B cell (primary cell): ENCODE measurements at regions not wholly inside any gene's neighbourhood (a gene's known extent, or its start where the extent isn't known, plus 50 kb on each side); places are given as distances from the start of the nearest gene placed in this dataset.

Experiments
- ATAC-seq: fragments of 200-7000 bp; cut with Tn5 transposase; one replicate; pipeline ENCODE4 v1.10.0; 2021; ENCODE audit warnings: low read depth, mild to moderate bottlenecking, moderate number of reproducible peaks, moderate library complexity
- CTCF ChIA-PET: fragments of 350-600 bp; sonication (Branson Sonifier 250); formaldehyde crosslinking; loops from one replicate; lab custom pipeline; 2021; ENCODE audit warnings: antibody characterized with exemption, inconsistent platforms; lab: Charles Lee
- POLR2A ChIA-PET: fragments of 350-600 bp; sonication (Branson Sonifier 250); formaldehyde crosslinking; loops from one replicate; lab custom pipeline; 2021; ENCODE audit warnings: antibody characterized with exemption; lab: Charles Lee
- DNase-seq: peaks from one replicate; pipeline ENCODE4 v3.0.0; 2013
- H2AFZ ChIP-seq: 2 replicates; pipeline ENCODE4 v1.6.1; 2012; ENCODE audit warnings: mild to moderate bottlenecking, low read depth, low read length; ENCODE audit not compliant: insufficient read depth, poor library complexity, severe bottlenecking
- H3K27ac ChIP-seq, 2 donors: 1 replicate in 1 of 2; 2 replicates in 1 of 2; pipeline ENCODE4 v1.5.1; 2012 to 2013; ENCODE audit warnings: low read length in 2 of 2, mild to moderate bottlenecking in 2 of 2, moderate library complexity in 1 of 2
- H3K27me3 ChIP-seq, 4 experiments: fragments of 200-600 bp in 1 of 4; sonication (generic) in 1 of 4; replicated peaks in 1 of 4; 1 replicate in 2 of 4; 2 replicates in 2 of 4; pipeline versions ENCODE4 v1.6.1 to v1.7.0; 2013 to 2016; ENCODE audit warnings: low read length in 3 of 4, mild to moderate bottlenecking in 2 of 4, mixed read lengths in 1 of 4, moderate library complexity in 1 of 4; ENCODE audit not compliant: insufficient read depth in 4 of 4, control insufficient read depth in 3 of 4; ENCODE audit errors: control extremely low read depth in 1 of 4
- H3K36me3 ChIP-seq, 2 experiments: replicated peaks in 1 of 2; 1 replicate in 1 of 2; 2 replicates in 1 of 2; pipeline versions ENCODE4 v1.6.1 to v1.7.1; 2013; ENCODE audit warnings: low read length in 1 of 2; ENCODE audit not compliant: insufficient read depth in 2 of 2, control insufficient read depth in 1 of 2; ENCODE audit errors: control extremely low read depth in 1 of 2, extremely low read depth in 1 of 2
- H3K4me1 ChIP-seq, 2 donors: fragments of 200-600 bp in 1 of 2; sonication (generic) in 1 of 2; 1 replicate in 1 of 2; 2 replicates in 1 of 2; pipeline versions ENCODE4 v1.5.1 to v1.6.1; 2013 to 2017; ENCODE audit warnings: low read length in 2 of 2; ENCODE audit not compliant: control insufficient read depth in 2 of 2, insufficient read depth in 2 of 2
- H3K4me2 ChIP-seq: replicated peaks from 2 replicates; pipeline ENCODE3; 2012; ENCODE audit warnings: mild to moderate bottlenecking, low read depth, low read length; ENCODE audit not compliant: poor library complexity, severe bottlenecking
- H3K4me3 ChIP-seq, 5 experiments: fragments of 200-600 bp in 1 of 5; sonication (generic) in 1 of 5; 1 replicate in 3 of 5; 2 replicates in 2 of 5; pipeline versions ENCODE4 v1.5.1 to v1.7.0; 2011 to 2016; ENCODE audit warnings: low read length in 4 of 5, mild to moderate bottlenecking in 4 of 5, low read depth in 2 of 5, control low read depth in 1 of 5, moderate library complexity in 1 of 5; ENCODE audit not compliant: insufficient read depth in 1 of 5; ENCODE audit errors: control extremely low read depth in 1 of 5, extremely low read depth in 1 of 5
- H3K79me2 ChIP-seq: fragments of 200-600 bp; sonication (generic); one replicate; pipeline ENCODE4 v1.6.0; 2016; ENCODE audit warnings: low read length; ENCODE audit not compliant: control insufficient read depth, insufficient read depth
- H3K9ac ChIP-seq: fragments of 200-600 bp; sonication (generic); 2 replicates; pipeline ENCODE4 v1.6.1; 2017; ENCODE audit warnings: mild to moderate bottlenecking, low read length, moderate library complexity
- H3K9me3 ChIP-seq, 3 donors: one replicate each; pipeline versions ENCODE4 v1.6.1 to v1.7.1; 2013; ENCODE audit warnings: low read length in 2 of 3; ENCODE audit not compliant: control insufficient read depth in 2 of 3, insufficient read depth in 1 of 3; ENCODE audit errors: control extremely low read depth in 1 of 3
- H4K20me1 ChIP-seq: 2 replicates; pipeline ENCODE4 v1.6.0; 2012; ENCODE audit warnings: mild to moderate bottlenecking, low read length; ENCODE audit not compliant: insufficient read depth, control insufficient read depth, poor library complexity, severe bottlenecking
- H3K27ac Mint-ChIP-seq: one replicate; pipeline ENCODE4 v1.8.0; 2021; ENCODE audit warnings: mixed read lengths
- H3K27me3 Mint-ChIP-seq: one replicate; pipeline ENCODE4 v1.8.0; 2021; ENCODE audit warnings: mixed read lengths
- H3K4me1 Mint-ChIP-seq: one replicate; pipeline ENCODE4 v1.8.0; 2021; ENCODE audit warnings: mixed read lengths
- H3K4me3 Mint-ChIP-seq: one replicate; pipeline ENCODE4 v1.8.0; 2021; ENCODE audit warnings: mixed read lengths
- H3K9me3 Mint-ChIP-seq: one replicate; pipeline ENCODE4 v1.8.0; 2022; ENCODE audit warnings: mixed read lengths; ENCODE audit not compliant: insufficient read depth
- EZH2 ChIP-seq: IDR thresholded peaks from 2 replicates; pipeline ENCODE4 v1.6.1; 2012; ENCODE audit warnings: borderline replicate concordance, low read depth, mild to moderate bottlenecking, moderate library complexity, low read length; ENCODE audit not compliant: insufficient read depth, poor library complexity, severe bottlenecking
- WGBS: methylation state at CpG from one replicate; pipeline ENCODE4 v1.1.5; 2013; ENCODE audit warnings: missing lambda C conversion rate; ENCODE audit not compliant: insufficient coverage; 5-methylcytosine and 5-hydroxymethylcytosine counted together
- intact Hi-C: fragments of 100-400 bp; cut with micrococcal nuclease; formaldehyde crosslinking; loops from one replicate; pipeline ENCODE4 v1.10.0; 2022
- TF ChIP-seq, protein P1 (sequence below): fragments of 200-600 bp; IDR thresholded peaks from one replicate; pipeline ENCODE4 v1.8.0; 2022; ENCODE audit warnings: antibody characterized with exemption, mild to moderate bottlenecking

DNA sequence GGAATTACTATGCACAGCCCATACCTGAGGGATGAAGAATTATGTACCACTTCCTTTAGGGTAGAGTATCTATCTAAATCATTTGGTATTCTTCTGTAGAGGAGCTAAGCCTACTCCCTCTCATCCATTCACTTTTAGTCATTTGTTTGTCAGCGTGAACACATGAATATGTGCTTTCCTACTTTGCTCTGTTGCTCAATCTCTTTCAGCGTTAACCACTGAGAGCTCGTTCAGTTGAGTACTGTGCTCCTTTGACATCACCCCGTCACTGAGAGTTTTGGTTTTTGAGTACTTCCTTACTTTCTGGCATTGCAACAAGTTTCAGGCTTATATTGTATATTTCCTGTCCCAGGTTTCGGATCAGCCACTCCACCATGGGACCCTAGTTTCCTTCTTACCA is 700.6 kb downstream of the NLGN4X start:
- no peaks in the 10 kb centered on the region for H4K20me1 ChIP-seq
- no peak overlapping the region for H3K27ac Mint-ChIP-seq
- intact Hi-C loops = no loop called here
- no peaks in the 10 kb centered on the region for H3K27me3 Mint-ChIP-seq
- ChIA-PET POLR2A (no interaction called here), CTCF (no interaction called here)
- H3K79me2 ChIP-seq = no peaks in the 10 kb centered on the region
- H3K9me3 Mint-ChIP-seq = no peaks in the 10 kb centered on the region
- no peak for TF ChIP-seq EZH2
- no peak overlapping the region for H3K4me3 ChIP-seq
- no CpG with 5 or more reads among the region's 5 CpGs for WGBS
- no peaks in the 10 kb centered on the region for H3K4me1 Mint-ChIP-seq
- no peak overlapping the region for H3K9ac ChIP-seq
- ATAC-seq = no peak
- no peak for DNase-seq
- H3K4me2 ChIP-seq = no peak overlapping the region
- no peaks in the 10 kb centered on the region for H3K36me3 ChIP-seq
- no peak overlapping the region for H3K27ac ChIP-seq
- H3K4me1 ChIP-seq = no peaks in the 10 kb centered on the region
- H3K9me3 ChIP-seq = no peaks in the 10 kb centered on the region
- no peaks in the 10 kb centered on the region for H3K27me3 ChIP-seq
- no peak overlapping the region for H3K4me3 Mint-ChIP-seq
- H2AFZ ChIP-seq = no peak overlapping the region

DNA sequence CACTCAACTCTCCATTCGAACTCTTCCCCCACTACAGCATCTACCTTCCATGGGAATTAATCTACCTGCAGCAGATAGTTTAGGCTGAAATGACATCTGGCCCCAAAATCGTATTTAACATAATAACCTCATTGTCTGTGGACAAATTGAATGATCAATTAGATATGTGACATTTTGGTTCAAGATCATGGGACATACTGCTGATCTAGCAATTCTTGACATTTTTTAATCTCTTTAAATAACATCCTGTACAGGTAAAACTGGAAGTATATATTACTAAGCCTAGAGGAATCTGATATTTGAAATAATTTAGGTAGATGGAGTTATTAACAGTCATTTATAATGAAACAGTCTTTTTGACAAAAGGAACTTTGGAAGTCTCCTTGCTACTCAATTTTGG is 702.5 kb downstream of the NLGN4X start:
- H2AFZ ChIP-seq = no peak overlapping the region
- no CpG with 5 or more reads among the region's 2 CpGs for WGBS
- no peaks in the 10 kb centered on the region for H3K79me2 ChIP-seq
- no peak overlapping the region for H3K4me2 ChIP-seq
- no peak overlapping the region for H3K27ac Mint-ChIP-seq
- TF ChIP-seq, protein P1, sequence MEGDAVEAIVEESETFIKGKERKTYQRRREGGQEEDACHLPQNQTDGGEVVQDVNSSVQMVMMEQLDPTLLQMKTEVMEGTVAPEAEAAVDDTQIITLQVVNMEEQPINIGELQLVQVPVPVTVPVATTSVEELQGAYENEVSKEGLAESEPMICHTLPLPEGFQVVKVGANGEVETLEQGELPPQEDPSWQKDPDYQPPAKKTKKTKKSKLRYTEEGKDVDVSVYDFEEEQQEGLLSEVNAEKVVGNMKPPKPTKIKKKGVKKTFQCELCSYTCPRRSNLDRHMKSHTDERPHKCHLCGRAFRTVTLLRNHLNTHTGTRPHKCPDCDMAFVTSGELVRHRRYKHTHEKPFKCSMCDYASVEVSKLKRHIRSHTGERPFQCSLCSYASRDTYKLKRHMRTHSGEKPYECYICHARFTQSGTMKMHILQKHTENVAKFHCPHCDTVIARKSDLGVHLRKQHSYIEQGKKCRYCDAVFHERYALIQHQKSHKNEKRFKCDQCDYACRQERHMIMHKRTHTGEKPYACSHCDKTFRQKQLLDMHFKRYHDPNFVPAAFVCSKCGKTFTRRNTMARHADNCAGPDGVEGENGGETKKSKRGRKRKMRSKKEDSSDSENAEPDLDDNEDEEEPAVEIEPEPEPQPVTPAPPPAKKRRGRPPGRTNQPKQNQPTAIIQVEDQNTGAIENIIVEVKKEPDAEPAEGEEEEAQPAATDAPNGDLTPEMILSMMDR = no peak
- TF ChIP-seq EZH2 = no peak
- POLR2A ChIA-PET = no interaction called here
- CTCF ChIA-PET = no interaction called here
- H3K36me3 ChIP-seq = no peaks in the 10 kb centered on the region
- no peak overlapping the region for H3K4me3 Mint-ChIP-seq
- H3K27me3 ChIP-seq = no peaks in the 10 kb centered on the region
- no peaks in the 10 kb centered on the region for H3K9me3 Mint-ChIP-seq
- ATAC-seq = no peak
- H3K9ac ChIP-seq = no peak overlapping the region
- no peaks in the 10 kb centered on the region for H4K20me1 ChIP-seq
- H3K27ac ChIP-seq = no peak overlapping the region
- no peaks in the 10 kb centered on the region for H3K4me1 Mint-ChIP-seq
- no peaks in the 10 kb centered on the region for H3K27me3 Mint-ChIP-seq
- intact Hi-C loops = no loop called here
- H3K4me1 ChIP-seq = no peaks in the 10 kb centered on the region
- no peak overlapping the region for H3K4me3 ChIP-seq
- no peak for DNase-seq
- H3K9me3 ChIP-seq = no peaks in the 10 kb centered on the region
